GM04503 (cell line): ENCODE measurements at regions not wholly inside any gene's neighbourhood (a gene's known extent, or its start where the extent isn't known, plus 50 kb on each side); places are given as distances from the start of the nearest gene placed in this dataset.

ENCODE experiments used
- DNase-seq: peaks from one replicate; pipeline ENCODE4 v3.0.0-alpha.2; 2012; ENCODE audit warnings: low read depth

- no peak for DNase-seq
These were observed 69.2 kb upstream of the PLS3 start for GRCh38 chrX:115491766-115492165.

GRCh38 chrX:115493015-115493414 is 68.0 kb upstream of the PLS3 start:
- DNase-seq: no peak

GRCh38 chrX:115494161-115494560 is 66.8 kb upstream of the PLS3 start:
- DNase-seq: no peak

GRCh38 chrX:115499112-115499805 is 61.7 kb upstream of the PLS3 start:
- DNase-seq: no peak

- no peak for DNase-seq
These were observed 57.9 kb upstream of the PLS3 start for GRCh38 chrX:115503099-115503498.

- no peak for DNase-seq
These were observed 56.8 kb upstream of the PLS3 start for GRCh38 chrX:115504167-115504566.
